NK-92 (cell line): ENCODE measurements at regions not wholly inside any gene's neighbourhood (a gene's known extent, or its start where the extent isn't known, plus 50 kb on each side); places are given as distances from the start of the nearest gene placed in this dataset.
A peak's percentile ranks its signal among the peaks of the same experiment; 100 is the strongest.

ENCODE experiments used
- DNase-seq: peaks from one replicate; lab custom pipeline; 2025; ENCODE audit not compliant: unreplicated experiment; lab: John Stamatoyannopoulos, UW

DNA sequence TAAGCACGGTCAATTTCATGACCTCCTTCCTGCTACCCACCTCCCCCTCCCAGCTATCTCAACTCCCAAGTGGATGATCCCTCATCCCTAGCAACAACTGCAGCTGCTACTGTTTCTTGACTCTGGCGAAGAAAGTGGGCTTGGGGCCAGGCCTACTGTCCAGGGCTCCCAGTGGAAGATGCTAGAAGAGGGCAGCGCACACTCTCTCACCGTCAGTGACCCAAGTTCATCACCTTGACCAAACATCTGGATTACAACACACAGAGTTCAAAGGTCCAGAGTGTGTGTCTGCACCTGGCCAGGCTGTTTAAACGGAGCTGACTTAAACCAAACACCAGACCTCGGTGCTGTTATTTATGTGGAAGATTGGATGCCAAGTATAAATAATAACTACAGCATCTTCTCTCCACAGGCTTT, 385.6 kb downstream of the SHQ1 start:
- no peak for DNase-seq

DNA sequence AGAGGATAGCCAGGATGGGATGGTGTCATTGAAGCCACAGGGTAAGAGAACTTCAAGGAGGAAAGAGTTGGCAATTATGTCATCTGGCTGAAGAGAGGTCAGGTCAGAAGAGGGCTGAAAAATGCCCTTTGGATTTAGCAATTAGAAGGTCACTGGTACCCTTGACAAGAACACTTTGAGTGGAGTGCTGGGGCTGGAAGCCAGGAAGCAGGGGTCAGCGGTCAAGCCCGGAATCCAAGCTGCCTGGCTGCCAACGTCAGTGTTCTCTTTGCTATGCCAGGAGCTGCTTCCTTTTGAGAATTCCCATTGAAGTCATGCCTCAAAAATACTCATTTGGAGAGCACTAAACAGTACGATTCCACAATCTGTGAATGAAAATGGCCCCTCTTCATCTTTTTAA, 386.5 kb downstream of the SHQ1 start:
- DNase-seq, result no peak

- no peak for DNase-seq
These were observed 387.8 kb downstream of the SHQ1 start for GRCh38 chr3:72460205-72461174.

DNA sequence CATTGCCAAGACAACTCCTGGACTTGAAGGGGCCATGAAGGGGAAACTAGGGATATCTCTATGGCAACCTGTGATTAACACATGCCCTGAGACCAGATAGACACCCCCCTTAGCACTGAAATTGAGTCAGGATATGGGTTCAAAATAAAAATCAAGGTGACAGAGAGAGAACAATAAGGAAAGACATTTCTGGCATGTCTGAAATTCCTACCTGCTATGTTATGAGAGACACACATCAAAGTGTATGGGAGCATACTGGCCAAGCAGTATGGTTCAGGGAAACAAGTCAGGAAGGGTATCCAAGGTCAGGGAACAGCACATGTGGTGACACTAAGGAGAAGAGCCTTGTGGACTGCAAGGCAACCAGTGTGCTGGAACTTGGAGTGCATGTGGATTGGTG, 388.7 kb downstream of the SHQ1 start:
- no peak for DNase-seq

DNA sequence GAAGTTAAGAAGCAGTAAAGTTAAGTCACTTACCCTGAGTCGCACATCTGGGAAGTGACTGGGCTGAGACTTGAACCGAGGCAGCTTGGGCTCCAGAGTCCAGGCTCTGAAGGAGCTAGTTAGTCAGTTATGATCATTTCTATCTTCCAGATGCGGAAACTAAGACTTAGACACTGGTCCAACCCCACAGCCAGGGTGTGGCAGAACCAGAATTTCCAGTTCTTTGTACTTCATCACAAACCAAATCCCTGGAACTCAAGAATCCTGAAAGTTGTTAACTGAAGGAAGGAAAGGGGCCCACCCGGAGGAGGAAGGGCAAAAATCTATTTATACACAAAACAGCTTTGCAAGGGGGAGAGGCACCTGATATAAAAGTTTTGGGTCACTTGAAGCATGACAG, 389.9 kb downstream of the SHQ1 start:
- DNase-seq, result no peak

DNA sequence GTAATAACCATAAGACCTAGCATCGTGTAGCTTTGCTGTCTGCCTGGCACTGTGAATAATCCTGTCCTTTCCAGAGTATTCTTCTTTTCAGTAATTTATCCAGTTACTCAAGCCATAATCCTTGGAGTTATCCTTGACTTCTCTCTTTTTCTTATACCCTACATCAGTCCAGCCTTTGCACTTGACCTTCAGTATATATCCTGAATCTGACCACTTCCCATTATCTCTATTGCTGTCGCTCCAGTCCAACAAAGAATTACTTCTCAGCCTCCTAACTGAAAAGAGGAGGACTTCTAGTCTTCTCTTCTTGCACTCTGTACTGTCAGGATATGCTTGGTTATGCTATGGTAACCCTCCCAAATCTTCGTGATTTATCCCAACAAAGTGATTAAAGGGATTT, 393.8 kb downstream of the SHQ1 start:
- no peak for DNase-seq

DNA sequence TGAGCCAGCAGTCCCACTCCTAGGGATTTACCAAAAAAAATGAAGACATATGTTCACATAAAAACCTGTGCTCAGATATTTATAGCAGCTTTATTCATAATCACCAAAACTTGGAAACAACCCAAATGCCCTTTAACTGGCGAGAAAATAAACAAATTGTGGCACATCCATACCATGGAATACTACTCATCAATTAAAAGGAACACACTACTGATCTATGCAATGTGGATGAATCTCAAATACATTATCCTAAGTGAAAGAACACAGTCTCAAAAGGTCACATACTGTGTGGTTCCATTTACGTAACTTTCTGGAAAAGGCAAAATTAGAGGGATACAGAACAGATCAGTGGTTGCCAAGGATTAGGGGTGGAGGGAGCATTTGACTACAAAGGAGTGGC, 394.5 kb downstream of the SHQ1 start:
- no peak for DNase-seq

DNA sequence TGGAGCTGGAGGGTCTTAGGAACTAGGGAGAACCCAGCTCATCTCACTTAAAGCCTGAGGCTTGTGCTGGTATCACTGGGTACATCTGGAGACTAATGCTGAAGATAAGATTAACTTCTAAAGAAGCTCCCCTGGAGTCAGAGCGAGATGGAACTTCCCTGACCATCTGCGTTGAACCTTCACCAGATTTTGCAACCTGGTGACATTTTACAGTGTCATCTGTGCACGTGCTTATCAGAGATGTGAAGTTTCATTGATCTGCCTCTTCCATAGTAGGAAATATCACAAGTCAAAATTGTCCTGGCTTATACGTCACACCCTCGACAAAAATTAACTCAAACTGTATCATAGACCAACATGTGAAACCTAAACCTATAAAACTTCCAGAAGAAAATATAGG, 395.5 kb downstream of the SHQ1 start:
- DNase-seq, result no peak

DNA sequence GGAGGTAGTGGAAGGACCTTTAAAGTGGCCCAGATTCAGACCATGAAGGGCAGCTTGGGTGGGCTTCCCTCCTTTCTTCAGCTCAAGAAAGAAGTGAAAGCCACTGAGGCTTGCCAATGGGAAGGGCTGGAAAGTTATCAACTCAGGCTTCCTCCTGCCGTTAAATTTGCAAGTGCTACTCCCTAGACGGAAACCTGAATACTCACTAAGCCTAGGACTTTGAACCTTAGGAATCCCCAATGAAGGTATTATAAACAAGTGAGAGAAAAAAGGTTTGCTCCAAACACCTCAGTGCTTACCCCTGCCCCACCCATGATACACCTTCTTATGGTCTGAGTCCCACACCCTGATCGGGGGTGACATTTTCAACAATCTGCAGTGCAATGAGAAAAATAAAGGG, 396.4 kb downstream of the SHQ1 start:
- DNase-seq, result no peak

- DNase-seq, result no peak
These were observed 398.7 kb downstream of the SHQ1 start for GRCh38 chr3:72449551-72449950.

GRCh38 chr3:72448858-72449257, 399.4 kb downstream of the SHQ1 start:
- no peak for DNase-seq

DNA sequence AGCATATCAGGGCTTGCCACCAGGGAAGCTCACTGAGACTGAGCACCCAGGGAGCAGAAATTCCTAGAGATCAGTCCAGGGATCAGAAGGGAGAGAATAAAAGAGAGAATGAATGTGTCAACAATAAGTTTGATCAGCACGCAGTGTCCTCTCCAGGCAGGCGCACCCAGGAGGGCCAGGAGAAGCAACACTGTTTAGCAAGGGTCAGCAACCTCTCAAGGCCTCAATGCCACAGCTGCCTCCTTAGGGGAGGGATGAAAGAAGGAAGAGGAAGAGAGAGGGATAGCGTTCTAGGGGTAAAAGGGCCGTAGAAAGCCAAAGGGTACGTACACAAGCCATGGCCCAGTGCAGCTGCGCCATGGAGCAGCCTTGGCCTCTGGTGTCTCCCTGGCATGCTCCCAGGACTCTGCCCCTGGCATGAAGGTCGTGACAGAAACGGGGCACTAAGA, 399.8 kb downstream of the SHQ1 start:
- no peak for DNase-seq

- peak; percentile 18 for DNase-seq
These were observed 400.9 kb downstream of the SHQ1 start for GRCh38 chr3:72447059-72447946.

DNA sequence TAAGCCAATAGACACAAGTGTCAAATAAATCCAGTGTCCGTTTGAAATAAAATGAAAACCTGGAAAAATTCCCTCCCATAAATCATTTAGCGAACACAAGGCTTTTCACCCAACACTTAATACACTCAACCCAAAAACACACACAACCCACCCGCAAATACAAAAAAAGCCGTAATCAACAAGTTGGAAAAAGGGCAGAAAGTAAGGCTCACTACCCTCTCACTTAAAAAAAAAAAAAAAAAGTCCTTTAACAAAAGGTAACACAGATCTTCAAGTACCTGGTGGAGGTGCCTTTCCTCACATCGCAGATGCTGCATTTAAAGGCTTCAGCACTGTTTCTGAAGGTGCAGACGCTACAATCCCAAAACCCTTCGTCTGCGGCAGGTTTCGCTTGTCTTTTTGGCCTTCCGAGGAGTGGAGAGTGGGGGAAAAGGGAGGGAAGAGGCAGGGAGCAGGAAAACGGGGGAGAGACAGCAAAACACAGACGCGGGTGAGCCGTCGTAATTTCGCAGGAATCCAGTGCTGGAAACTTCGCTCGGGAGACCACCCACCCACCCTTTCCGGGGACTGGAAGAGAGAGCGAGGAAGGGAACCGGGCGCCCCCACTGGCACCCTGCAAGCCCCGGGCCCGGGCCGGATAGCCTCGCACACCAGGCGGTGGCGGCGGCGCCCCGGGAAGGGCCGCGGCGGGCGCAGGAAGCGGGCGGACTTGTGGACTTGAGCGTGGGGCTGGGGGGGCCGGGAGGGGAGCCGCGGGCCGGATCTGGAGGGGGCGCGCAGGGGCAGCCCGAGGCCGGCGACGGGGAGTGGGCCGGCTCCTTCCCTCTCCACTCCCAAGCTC, 401.8 kb downstream of the SHQ1 start, which contains the start of gene RYBP:
Gene RYBP (minus strand): TSS at position 404 of the 841 bp plus-strand sequence.
- DNase-seq, result no peak

- DNase-seq, result no peak
These were observed 402.4 kb downstream of the SHQ1 start for GRCh38 chr3:72445827-72446217.

DNA sequence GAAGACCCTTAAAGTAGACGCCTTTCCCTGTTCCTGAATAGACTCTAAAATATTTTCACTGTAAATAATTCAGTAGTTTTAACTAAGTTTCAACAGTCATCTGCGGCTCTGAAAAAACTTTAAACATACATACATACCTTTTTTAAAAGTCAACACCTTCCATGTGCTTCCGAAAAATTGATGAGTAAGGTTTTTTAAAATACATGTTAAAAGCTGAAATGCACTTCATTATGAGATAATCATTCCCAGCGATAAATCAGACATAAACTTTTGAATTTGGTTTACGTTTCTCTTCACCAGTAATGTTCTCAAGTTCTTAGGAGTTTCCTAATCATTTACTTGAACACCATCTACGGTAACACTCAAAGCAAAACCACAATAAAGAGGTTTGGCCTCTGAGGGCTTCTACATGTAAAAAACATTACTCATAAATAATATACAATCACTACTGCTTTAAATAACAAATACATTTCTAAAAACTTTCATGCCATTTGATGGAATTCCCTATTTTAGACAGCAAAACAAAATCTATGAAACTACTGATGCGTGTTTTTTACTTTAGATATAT, 403.5 kb downstream of the SHQ1 start:
- no peak for DNase-seq

DNA sequence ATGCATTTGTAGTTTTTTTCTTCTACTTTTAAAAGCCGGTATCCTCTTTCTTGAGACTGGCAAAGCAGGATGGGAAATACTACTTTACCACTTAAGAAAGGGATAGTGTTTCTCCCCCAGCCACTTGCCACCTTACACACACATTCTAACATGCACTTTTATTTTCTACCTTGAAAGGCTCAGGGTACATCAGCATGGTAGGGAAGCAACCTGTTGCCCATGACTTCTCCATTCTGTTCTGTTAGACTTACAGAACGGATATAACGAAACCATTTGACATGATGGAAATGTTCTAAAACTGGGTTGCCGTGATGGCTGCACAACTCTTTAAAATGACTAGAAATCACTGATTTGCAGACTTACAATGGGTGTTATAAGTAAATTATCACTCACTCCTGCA, 405.5 kb downstream of the SHQ1 start:
- DNase-seq, result no peak

DNA sequence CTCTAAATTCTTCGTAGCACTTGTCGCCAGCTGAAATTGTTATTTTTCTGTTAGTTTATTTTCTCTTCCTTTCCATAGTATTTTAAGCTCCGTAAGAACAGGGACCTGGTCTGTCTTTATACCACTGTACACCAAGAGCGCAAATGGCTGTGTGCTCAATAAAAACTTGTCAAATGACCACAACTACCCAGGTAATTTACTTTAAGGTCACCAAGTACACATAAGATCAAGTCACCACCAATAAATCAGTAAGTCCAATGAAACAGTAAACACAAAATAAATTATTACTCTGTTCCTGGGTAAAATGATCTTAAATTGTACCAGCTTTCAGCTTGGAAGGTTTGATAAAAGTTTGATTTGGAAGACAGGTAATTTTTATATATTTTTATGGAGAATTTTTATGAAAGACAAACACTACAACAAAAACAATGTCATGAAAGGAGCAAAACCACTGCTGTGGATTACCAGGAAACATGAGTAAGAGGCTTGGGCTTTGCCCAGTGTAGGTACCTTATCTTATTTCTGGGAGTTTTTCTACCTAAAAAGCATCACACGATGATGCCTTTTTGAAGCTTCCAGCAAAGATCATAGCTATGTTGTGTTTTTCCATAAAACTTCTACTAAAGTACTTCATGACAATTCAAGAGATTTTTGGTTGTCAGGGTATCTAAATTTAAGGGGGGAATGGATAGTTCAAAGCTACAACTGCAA, 406.8 kb downstream of the SHQ1 start:
- no peak for DNase-seq

DNA sequence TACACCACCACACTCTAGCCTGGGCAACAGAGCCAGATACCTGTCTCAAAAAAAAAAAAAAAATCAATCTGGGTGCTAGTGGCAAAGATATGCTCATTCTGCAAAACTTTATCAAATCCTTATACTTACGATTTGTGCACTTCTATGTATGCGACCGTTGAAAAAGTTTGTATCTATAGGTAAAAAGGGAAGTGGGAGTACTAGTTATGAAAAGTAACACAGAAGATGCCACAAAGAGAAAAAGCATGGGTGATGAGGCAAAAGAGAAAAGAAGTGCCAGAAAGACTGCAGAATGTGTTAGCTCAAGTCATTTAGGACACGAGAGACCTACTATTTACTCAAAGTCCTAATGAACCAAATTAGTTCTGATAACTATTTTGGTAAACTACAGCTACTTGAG, 407.8 kb downstream of the SHQ1 start:
- no peak for DNase-seq
